Panc1 (cell line): ENCODE measurements at regions not wholly inside any gene's neighbourhood (a gene's known extent, or its start where the extent isn't known, plus 50 kb on each side); places are given as distances from the start of the nearest gene placed in this dataset.

Experiments
- ATAC-seq: fragments of 200-7000 bp; cut with Tn5 transposase; 2 replicates; pipeline ENCODE4 v1.9.1; 2020; ENCODE audit warnings: mild to moderate bottlenecking, moderate library complexity
- BruUV-seq: library from RNA; stranded (reverse); fragments of 400-500 nt; replicated peaks from 2 replicates; lab custom pipeline; 2021; lab: Mats Ljungman, UMichigan
- CTCF ChIA-PET: fragments of 300-600 bp; sonication (Branson Sonifier 250); formaldehyde crosslinking; loops from one replicate; lab custom pipeline; 2022; ENCODE audit warnings: antibody characterized with exemption; lab: Charles Lee
- POLR2A ChIA-PET: fragments of 300-600 bp; sonication (Branson Sonifier 250); formaldehyde crosslinking; loops from one replicate; lab custom pipeline; 2022; ENCODE audit warnings: antibody characterized with exemption; lab: Charles Lee
- DNase-seq: peaks from one replicate; pipeline ENCODE4 v3.0.0-alpha.2; 2010; ENCODE audit warnings: low read depth, low spot score
- H3K27ac ChIP-seq: 2 replicates; pipeline ENCODE4 v1.5.1; 2011; ENCODE audit warnings: mild to moderate bottlenecking, low read length, inconsistent platforms
- H3K27me3 ChIP-seq: fragments of 200-500 bp; sonication (Bioruptor generic); 2 replicates; pipeline ENCODE4 v1.6.0; 2014; ENCODE audit warnings: low read length, inconsistent platforms; ENCODE audit not compliant: control insufficient read depth, insufficient read depth
- H3K36me3 ChIP-seq: fragments of 200-500 bp; sonication (Bioruptor generic); 2 replicates; pipeline ENCODE4 v1.5.1; 2014; ENCODE audit warnings: inconsistent platforms, mild to moderate bottlenecking, low read length, moderate library complexity; ENCODE audit not compliant: control insufficient read depth, insufficient read depth
- H3K4me1 ChIP-seq: 2 replicates; pipeline ENCODE4 v1.5.1; 2011; ENCODE audit warnings: inconsistent platforms, mild to moderate bottlenecking, low read length, moderate library complexity; ENCODE audit not compliant: control insufficient read depth, insufficient read depth
- H3K4me3 ChIP-seq, 2 experiments: 2 replicates each; pipeline ENCODE4 v1.5.1; 2011 to 2012; ENCODE audit warnings: low read depth in 2 of 2, low read length in 2 of 2, mild to moderate bottlenecking in 2 of 2, inconsistent platforms in 1 of 2, moderate library complexity in 1 of 2
- H3K9me3 ChIP-seq: fragments of 200-500 bp; sonication (Bioruptor generic); 2 replicates; pipeline ENCODE4 v1.5.1; 2014; ENCODE audit warnings: low read depth, mild to moderate bottlenecking, inconsistent platforms, low read length, moderate library complexity; ENCODE audit not compliant: control insufficient read depth, insufficient read depth
- POLR2AphosphoS5 ChIP-seq: IDR thresholded peaks from 2 replicates; pipeline ENCODE4 v1.6.1; 2012; ENCODE audit warnings: mild to moderate bottlenecking, low read depth, low read length, moderate library complexity
- SIN3A ChIP-seq: IDR thresholded peaks from 2 replicates; pipeline ENCODE4 v1.6.1; 2012; ENCODE audit warnings: low read depth, mild to moderate bottlenecking, low read length, moderate library complexity, borderline replicate concordance; ENCODE audit not compliant: insufficient read depth
- TCF7L2 ChIP-seq: IDR thresholded peaks from 2 replicates; pipeline ENCODE4 v1.6.1; 2011; ENCODE audit warnings: mild to moderate bottlenecking, low read depth, low read length, inconsistent platforms
- in situ Hi-C: cut with HindIII; loops from 2 replicates; pipeline ENCODE4 v1.10.0; 2016; ENCODE audit warnings: low sequenced_read_pairs, low pct_unique_long_range_greater_than_20kb
- intact Hi-C: fragments of 100-400 bp; cut with micrococcal nuclease; formaldehyde crosslinking; loops from one replicate; pipeline ENCODE4 v1.10.0; 2022; ENCODE audit not compliant: unreplicated experiment
- TF ChIP-seq, protein P1 (sequence below): fragments of 450-650 bp; IDR thresholded peaks from 2 replicates; pipeline ENCODE4 v1.5.1; 2017; ENCODE audit warnings: mild to moderate bottlenecking
- TF ChIP-seq, protein P2 (sequence below), 2 experiments: IDR thresholded peaks; 2 replicates each; pipeline ENCODE4 v1.6.1; 2011 to 2012; ENCODE audit warnings: low read depth in 2 of 2, control low read depth in 1 of 2, low read length in 1 of 2, mild to moderate bottlenecking in 1 of 2, moderate library complexity in 1 of 2; ENCODE audit not compliant: insufficient read depth in 1 of 2

DNA sequence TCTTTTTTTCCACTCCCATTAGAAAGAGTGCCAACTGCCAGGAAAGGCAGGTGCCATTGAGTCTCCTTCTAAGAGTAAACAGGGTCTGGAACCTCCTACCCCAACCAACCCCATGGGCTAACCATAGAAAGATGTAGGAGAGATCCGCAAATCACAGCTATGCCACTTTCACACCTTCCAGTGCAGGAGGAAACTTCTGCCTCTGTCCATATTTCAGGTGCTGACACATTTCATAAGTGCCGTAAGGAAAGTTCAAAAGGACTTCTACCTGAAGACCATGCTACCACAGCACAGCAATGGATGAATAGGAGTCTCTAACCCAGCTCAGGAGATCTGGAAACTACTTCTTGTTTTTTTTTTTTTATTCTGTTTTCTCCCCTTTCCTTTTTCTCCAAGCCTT, 145.8 kb downstream of the FBXO8 start:
- no TSS peak for BruUV-seq
- no peaks in the 10 kb centered on the region for H3K4me1 ChIP-seq
- CTCF ChIA-PET: no interaction called here

DNA sequence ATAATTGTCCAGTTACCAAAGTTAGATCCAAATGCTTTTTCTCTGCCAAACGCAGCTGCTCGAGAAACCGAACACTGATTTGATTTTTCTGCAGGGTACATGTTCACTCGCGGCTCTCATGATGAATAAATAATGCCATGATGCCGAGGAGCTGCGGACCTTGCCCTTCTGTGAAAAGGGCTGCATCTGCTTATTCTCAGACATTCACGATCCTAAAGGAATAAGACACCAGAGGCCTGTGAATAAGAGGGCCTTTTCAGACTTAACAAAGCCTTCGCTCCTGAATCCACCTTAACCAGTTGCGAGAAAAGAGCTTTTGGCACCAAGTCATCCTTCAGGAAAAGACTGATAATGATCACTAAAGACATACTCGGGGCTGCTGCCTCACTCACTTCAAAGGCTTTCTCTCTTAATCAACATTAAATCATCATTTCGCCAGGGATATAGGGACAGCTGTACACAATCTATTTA, 147.5 kb downstream of the FBXO8 start:
- Histone ChIP-seq H3K27me3 (no peaks in the 10 kb centered on the region), H3K4me1 (no peaks in the 10 kb centered on the region), H3K9me3 (no peaks in the 10 kb centered on the region), H3K27ac (no peak overlapping the region), H3K4me3 (peak overlapping the region; percentile 9 to 14; a peak in 3 of 4 replicates), H3K36me3 (no peaks in the 10 kb centered on the region)
- TF ChIP-seq, protein P1, sequence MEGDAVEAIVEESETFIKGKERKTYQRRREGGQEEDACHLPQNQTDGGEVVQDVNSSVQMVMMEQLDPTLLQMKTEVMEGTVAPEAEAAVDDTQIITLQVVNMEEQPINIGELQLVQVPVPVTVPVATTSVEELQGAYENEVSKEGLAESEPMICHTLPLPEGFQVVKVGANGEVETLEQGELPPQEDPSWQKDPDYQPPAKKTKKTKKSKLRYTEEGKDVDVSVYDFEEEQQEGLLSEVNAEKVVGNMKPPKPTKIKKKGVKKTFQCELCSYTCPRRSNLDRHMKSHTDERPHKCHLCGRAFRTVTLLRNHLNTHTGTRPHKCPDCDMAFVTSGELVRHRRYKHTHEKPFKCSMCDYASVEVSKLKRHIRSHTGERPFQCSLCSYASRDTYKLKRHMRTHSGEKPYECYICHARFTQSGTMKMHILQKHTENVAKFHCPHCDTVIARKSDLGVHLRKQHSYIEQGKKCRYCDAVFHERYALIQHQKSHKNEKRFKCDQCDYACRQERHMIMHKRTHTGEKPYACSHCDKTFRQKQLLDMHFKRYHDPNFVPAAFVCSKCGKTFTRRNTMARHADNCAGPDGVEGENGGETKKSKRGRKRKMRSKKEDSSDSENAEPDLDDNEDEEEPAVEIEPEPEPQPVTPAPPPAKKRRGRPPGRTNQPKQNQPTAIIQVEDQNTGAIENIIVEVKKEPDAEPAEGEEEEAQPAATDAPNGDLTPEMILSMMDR: no peak
- TF ChIP-seq POLR2AphosphoS5 (no peak), TCF7L2 (no peak), SIN3A (no peak)
- TF ChIP-seq, protein P2, sequence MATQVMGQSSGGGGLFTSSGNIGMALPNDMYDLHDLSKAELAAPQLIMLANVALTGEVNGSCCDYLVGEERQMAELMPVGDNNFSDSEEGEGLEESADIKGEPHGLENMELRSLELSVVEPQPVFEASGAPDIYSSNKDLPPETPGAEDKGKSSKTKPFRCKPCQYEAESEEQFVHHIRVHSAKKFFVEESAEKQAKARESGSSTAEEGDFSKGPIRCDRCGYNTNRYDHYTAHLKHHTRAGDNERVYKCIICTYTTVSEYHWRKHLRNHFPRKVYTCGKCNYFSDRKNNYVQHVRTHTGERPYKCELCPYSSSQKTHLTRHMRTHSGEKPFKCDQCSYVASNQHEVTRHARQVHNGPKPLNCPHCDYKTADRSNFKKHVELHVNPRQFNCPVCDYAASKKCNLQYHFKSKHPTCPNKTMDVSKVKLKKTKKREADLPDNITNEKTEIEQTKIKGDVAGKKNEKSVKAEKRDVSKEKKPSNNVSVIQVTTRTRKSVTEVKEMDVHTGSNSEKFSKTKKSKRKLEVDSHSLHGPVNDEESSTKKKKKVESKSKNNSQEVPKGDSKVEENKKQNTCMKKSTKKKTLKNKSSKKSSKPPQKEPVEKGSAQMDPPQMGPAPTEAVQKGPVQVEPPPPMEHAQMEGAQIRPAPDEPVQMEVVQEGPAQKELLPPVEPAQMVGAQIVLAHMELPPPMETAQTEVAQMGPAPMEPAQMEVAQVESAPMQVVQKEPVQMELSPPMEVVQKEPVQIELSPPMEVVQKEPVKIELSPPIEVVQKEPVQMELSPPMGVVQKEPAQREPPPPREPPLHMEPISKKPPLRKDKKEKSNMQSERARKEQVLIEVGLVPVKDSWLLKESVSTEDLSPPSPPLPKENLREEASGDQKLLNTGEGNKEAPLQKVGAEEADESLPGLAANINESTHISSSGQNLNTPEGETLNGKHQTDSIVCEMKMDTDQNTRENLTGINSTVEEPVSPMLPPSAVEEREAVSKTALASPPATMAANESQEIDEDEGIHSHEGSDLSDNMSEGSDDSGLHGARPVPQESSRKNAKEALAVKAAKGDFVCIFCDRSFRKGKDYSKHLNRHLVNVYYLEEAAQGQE (IDR thresholded peaks at IDR 0.05; ENCODE audit: insufficient read depth in 1 of 2, low read depth in 2 of 2, low read length in 1 of 2): no peak
- CTCF ChIA-PET: no interaction called here
- POLR2A ChIA-PET: no interaction called here
- DNase-seq: no peak
- intact Hi-C loops: no loop called here
- BruUV-seq: no TSS peak
- in situ Hi-C loops: no loop called here
- no peak for ATAC-seq

More for the DNA sequence above, 145.8 kb downstream of the FBXO8 start:
- ATAC-seq: no peak
- Histone ChIP-seq H3K4me3 (no peak overlapping the region), H3K36me3 (no peaks in the 10 kb centered on the region), H3K27me3 (no peaks in the 10 kb centered on the region), H3K27ac (no peak overlapping the region), H3K9me3 (no peaks in the 10 kb centered on the region)
- POLR2A ChIA-PET: no interaction called here
- intact Hi-C loops: no loop called here
- TF ChIP-seq SIN3A: no peak
- TF ChIP-seq POLR2AphosphoS5: no peak
- TF ChIP-seq, protein P2 (IDR thresholded peaks at IDR 0.05; ENCODE audit: insufficient read depth in 1 of 2, low read depth in 2 of 2, low read length in 1 of 2): no peak
- no peak for TF ChIP-seq TCF7L2
- TF ChIP-seq, protein P1: no peak
- no peak for DNase-seq
- in situ Hi-C loops: no loop called here
